ENCODE measurements at regions not wholly inside any gene's neighbourhood (a gene's known extent, or its start where the extent isn't known, plus 50 kb on each side); places are given as distances from the start of the nearest gene placed in this dataset.

GRCh38 chr4:186351668-186352194 is 85.7 kb downstream of the F11 start (continued):
- TF ChIP-seq REST (IDR thresholded peaks at IDR 0.05; ENCODE audit: low read depth) = no peak

GRCh38 chr4:186348433-186348832 is 82.4 kb downstream of the F11 start:
- Histone ChIP-seq H3K9me3 (ENCODE audit: control insufficient read depth in 1 of 2, insufficient read depth in 1 of 2, low read depth in 1 of 2, low read length in 2 of 2) (no peaks in the 10 kb centered on the region), H3K4me3 (replicated peaks in 1 of 2; ENCODE audit: low read depth in 1 of 2, low read length in 2 of 2) (no peak overlapping the region), H3K9me2 (ENCODE audit: insufficient read depth) (no peaks in the 10 kb centered on the region), H3K4me1 (ENCODE audit: control insufficient read depth in 1 of 2, insufficient read depth in 2 of 2, low read length in 2 of 2) (no peaks in the 10 kb centered on the region), H3K79me2 (ENCODE audit: insufficient read depth, low read length) (no peaks in the 10 kb centered on the region), H3K27ac (ENCODE audit: low read depth, low read length) (no peak overlapping the region), H3K27me3 (ENCODE audit: insufficient read depth, low read length) (no peaks in the 10 kb centered on the region), H2AFZ (ENCODE audit: low read depth, low read length, poor library complexity, severe bottlenecking) (no peak overlapping the region), H3K9ac (ENCODE audit: low read length) (no peak overlapping the region), H3K36me3 (ENCODE audit: control insufficient read depth in 1 of 2, insufficient read depth in 2 of 2, low read length in 2 of 2) (no peaks in the 10 kb centered on the region), H4K20me1 (ENCODE audit: insufficient read depth) (no peaks in the 10 kb centered on the region), H3K4me2 (ENCODE audit: low read length) (no peak overlapping the region)
- ChIA-PET RAD21 (ENCODE audit: low non-redundant PET in 1 of 2, low total read pairs in 2 of 2, uncharacterized antibody in 2 of 2, unreplicated experiment in 2 of 2) (no interaction called here), CTCF (no interaction called here), POLR2A (no interaction called here)
- DNase-seq (ENCODE audit: low read depth, low spot score) (no peak), ATAC-seq (no peak)
- intact Hi-C loops (cut with micrococcal nuclease) = no loop called here
- BruUV-seq (replicated peaks) = no TSS peak
- TF ChIP-seq EZH2phosphoT487 (IDR thresholded peaks at IDR 0.05; ENCODE audit: borderline replicate concordance) (no peak), SP1 (IDR thresholded peaks at IDR 0.05; ENCODE audit: low read depth) (no peak), SIN3A (IDR thresholded peaks at IDR 0.05; ENCODE audit: low read depth) (no peak), CBX3 (IDR thresholded peaks at IDR 0.05; ENCODE audit: low read depth) (no peak), POLR2AphosphoS5 (IDR thresholded peaks at IDR 0.05; ENCODE audit: low read depth, low read length) (no peak), CTCF (IDR thresholded peaks at IDR 0.05 in 2 of 3, conservative IDR thresholded peaks at IDR 0.05 in 1 of 3; ENCODE audit: borderline replicate concordance in 1 of 3, insufficient read depth in 1 of 3, low read depth in 2 of 3, low read length in 2 of 3) (no peak), YY1 (IDR thresholded peaks at IDR 0.05; ENCODE audit: extremely low read depth, insufficient replicate concordance, low read depth, low read length) (no peak), CEBPB (IDR thresholded peaks at IDR 0.05; ENCODE audit: low read depth) (no peak), EGR1 (IDR thresholded peaks at IDR 0.05; ENCODE audit: low read depth) (no peak), ELF1 (IDR thresholded peaks at IDR 0.05; ENCODE audit: borderline replicate concordance, low read depth) (no peak), EZH2 (IDR thresholded peaks at IDR 0.05) (no peak), ZFX (IDR thresholded peaks at IDR 0.05) (no peak), RAD21 (IDR thresholded peaks at IDR 0.05; ENCODE audit: low read depth) (no peak)

All from HCT116 (cell line).